ENCODE measurements at regions not wholly inside any gene's neighbourhood (a gene's known extent, or its start where the extent isn't known, plus 50 kb on each side); places are given as distances from the start of the nearest gene placed in this dataset.
"Not testable (repeated sequence)": the region's sequence is repeated elsewhere in the genome, so short reads cannot be mapped to it uniquely, and the experiment has no call there.

GRCh38 chr16:88264641-88265285 lies 118.0 kb upstream of the ZNF469 start:
- Histone ChIP-seq H3K9me3 (ENCODE audit: low read depth, low read length) (no peaks in the 10 kb centered on the region), H3K79me2 (ENCODE audit: insufficient read depth, low read length) (no peaks in the 10 kb centered on the region), H4K20me1 (ENCODE audit: insufficient read depth, low read length) (no peaks in the 10 kb centered on the region), H3K4me3 (ENCODE audit: insufficient read depth, low read length) (peak overlapping the region; percentile 39), H3K27me3 (ENCODE audit: insufficient read depth, low read length) (no peaks in the 10 kb centered on the region), H3K4me1 (ENCODE audit: insufficient read depth, low read length) (peaks cover 8% of the 10 kb centered on the region), H3K4me2 (ENCODE audit: insufficient read depth, low read length) (peak overlapping the region; percentile 72), H3K36me3 (ENCODE audit: insufficient read depth, low read length) (no peaks in the 10 kb centered on the region), H2AFZ (ENCODE audit: low read length) (peak overlapping the region; percentile 59), H3K27ac (ENCODE audit: low read depth, low read length) (peak overlapping the region; percentile 39)
- DNase-seq (ENCODE audit: insufficient read length, low spot score, missing footprints), result peak; percentile 93
- TF ChIP-seq CTCF (IDR thresholded peaks at IDR 0.05; ENCODE audit: extremely low read depth, low read depth, low read length), result no peak

GRCh38 chr16:88265286-88265938 lies 117.3 kb upstream of the ZNF469 start:
- not testable (repeated sequence) for H2AFZ ChIP-seq (ENCODE audit: low read length)

GRCh38 chr16:88266036-88266435 lies 116.7 kb upstream of the ZNF469 start:
- not testable (repeated sequence) for H2AFZ ChIP-seq (ENCODE audit: low read length); H3K79me2 ChIP-seq (ENCODE audit: insufficient read depth, low read length); H3K27ac ChIP-seq (ENCODE audit: low read depth, low read length); H3K4me3 ChIP-seq (ENCODE audit: insufficient read depth, low read length); DNase-seq (ENCODE audit: insufficient read length, low spot score, missing footprints); H3K36me3 ChIP-seq (ENCODE audit: insufficient read depth, low read length); H3K4me2 ChIP-seq (ENCODE audit: insufficient read depth, low read length); H3K4me1 ChIP-seq (ENCODE audit: insufficient read depth, low read length); H3K27me3 ChIP-seq (ENCODE audit: insufficient read depth, low read length); H4K20me1 ChIP-seq (ENCODE audit: insufficient read depth, low read length); H3K9me3 ChIP-seq (ENCODE audit: low read depth, low read length)

More at GRCh38 chr16:88265286-88265938, 117.3 kb upstream of the ZNF469 start:
- H3K27ac ChIP-seq (ENCODE audit: low read depth, low read length); H3K36me3 ChIP-seq (ENCODE audit: insufficient read depth, low read length); H3K27me3 ChIP-seq (ENCODE audit: insufficient read depth, low read length); H4K20me1 ChIP-seq (ENCODE audit: insufficient read depth, low read length); H3K4me3 ChIP-seq (ENCODE audit: insufficient read depth, low read length); H3K4me1 ChIP-seq (ENCODE audit: insufficient read depth, low read length); H3K9me3 ChIP-seq (ENCODE audit: low read depth, low read length); H3K79me2 ChIP-seq (ENCODE audit: insufficient read depth, low read length); H3K4me2 ChIP-seq (ENCODE audit: insufficient read depth, low read length); DNase-seq (ENCODE audit: insufficient read length, low spot score, missing footprints): not testable (repeated sequence)

GRCh38 chr16:88266935-88267551 lies 115.7 kb upstream of the ZNF469 start:
- H4K20me1 ChIP-seq (ENCODE audit: insufficient read depth, low read length); H3K27ac ChIP-seq (ENCODE audit: low read depth, low read length); H3K9me3 ChIP-seq (ENCODE audit: low read depth, low read length); H3K4me3 ChIP-seq (ENCODE audit: insufficient read depth, low read length); H2AFZ ChIP-seq (ENCODE audit: low read length); H3K4me2 ChIP-seq (ENCODE audit: insufficient read depth, low read length); H3K79me2 ChIP-seq (ENCODE audit: insufficient read depth, low read length); DNase-seq (ENCODE audit: insufficient read length, low spot score, missing footprints); H3K36me3 ChIP-seq (ENCODE audit: insufficient read depth, low read length); H3K4me1 ChIP-seq (ENCODE audit: insufficient read depth, low read length); H3K27me3 ChIP-seq (ENCODE audit: insufficient read depth, low read length): not testable (repeated sequence)

- not testable (repeated sequence) for H3K36me3 ChIP-seq (ENCODE audit: insufficient read depth, low read length); H2AFZ ChIP-seq (ENCODE audit: low read length); H3K9me3 ChIP-seq (ENCODE audit: low read depth, low read length); H3K4me3 ChIP-seq (ENCODE audit: insufficient read depth, low read length); H3K4me1 ChIP-seq (ENCODE audit: insufficient read depth, low read length); H3K27ac ChIP-seq (ENCODE audit: low read depth, low read length); H3K79me2 ChIP-seq (ENCODE audit: insufficient read depth, low read length); H3K4me2 ChIP-seq (ENCODE audit: insufficient read depth, low read length); H4K20me1 ChIP-seq (ENCODE audit: insufficient read depth, low read length); H3K27me3 ChIP-seq (ENCODE audit: insufficient read depth, low read length); DNase-seq (ENCODE audit: insufficient read length, low spot score, missing footprints)
These were observed 114.4 kb upstream of the ZNF469 start for GRCh38 chr16:88268186-88268970.

- H3K27me3 ChIP-seq (ENCODE audit: insufficient read depth, low read length); H2AFZ ChIP-seq (ENCODE audit: low read length); DNase-seq (ENCODE audit: insufficient read length, low spot score, missing footprints); H3K36me3 ChIP-seq (ENCODE audit: insufficient read depth, low read length); H3K4me3 ChIP-seq (ENCODE audit: insufficient read depth, low read length); H4K20me1 ChIP-seq (ENCODE audit: insufficient read depth, low read length); H3K9me3 ChIP-seq (ENCODE audit: low read depth, low read length); H3K79me2 ChIP-seq (ENCODE audit: insufficient read depth, low read length); H3K27ac ChIP-seq (ENCODE audit: low read depth, low read length); H3K4me2 ChIP-seq (ENCODE audit: insufficient read depth, low read length): not testable (repeated sequence)
- H3K4me1 ChIP-seq (ENCODE audit: insufficient read depth, low read length), result peaks cover 10% of the 10 kb centered on the region
These were observed 112.5 kb upstream of the ZNF469 start for GRCh38 chr16:88270171-88270790.

GRCh38 chr16:88271296-88271695 lies 111.5 kb upstream of the ZNF469 start:
- not testable (repeated sequence) for H4K20me1 ChIP-seq (ENCODE audit: insufficient read depth, low read length); H3K79me2 ChIP-seq (ENCODE audit: insufficient read depth, low read length); H3K9me3 ChIP-seq (ENCODE audit: low read depth, low read length); H3K4me1 ChIP-seq (ENCODE audit: insufficient read depth, low read length); DNase-seq (ENCODE audit: insufficient read length, low spot score, missing footprints); H3K4me2 ChIP-seq (ENCODE audit: insufficient read depth, low read length); H3K27me3 ChIP-seq (ENCODE audit: insufficient read depth, low read length); H3K27ac ChIP-seq (ENCODE audit: low read depth, low read length); H2AFZ ChIP-seq (ENCODE audit: low read length); H3K36me3 ChIP-seq (ENCODE audit: insufficient read depth, low read length); H3K4me3 ChIP-seq (ENCODE audit: insufficient read depth, low read length)

All from osteoblast (primary cell).